ENCODE measurements at regions not wholly inside any gene's neighbourhood (a gene's known extent, or its start where the extent isn't known, plus 50 kb on each side); places are given as distances from the start of the nearest gene placed in this dataset.

- no peak for TF ChIP-seq FOXM1 (IDR thresholded peaks at IDR 0.05; ENCODE audit: borderline replicate concordance)
- TF ChIP-seq SP1 (IDR thresholded peaks at IDR 0.05), result no peak
- no peak for TF ChIP-seq NFRKB (IDR thresholded peaks at IDR 0.05)
- no peak for TF ChIP-seq TARDBP (IDR thresholded peaks at IDR 0.05)
- TF ChIP-seq LEF1 (IDR thresholded peaks at IDR 0.05; ENCODE audit: borderline replicate concordance), result no peak
- no peak for TF ChIP-seq FOXA1 (IDR thresholded peaks at IDR 0.05)
- TF ChIP-seq FOXK2 (IDR thresholded peaks at IDR 0.05), result no peak
These were observed 163.1 kb upstream of the TLE4 start for GRCh38 chr9:79408617-79409016.
